ENCODE measurements at regions not wholly inside any gene's neighbourhood (a gene's known extent, or its start where the extent isn't known, plus 50 kb on each side); places are given as distances from the start of the nearest gene placed in this dataset.

DNA sequence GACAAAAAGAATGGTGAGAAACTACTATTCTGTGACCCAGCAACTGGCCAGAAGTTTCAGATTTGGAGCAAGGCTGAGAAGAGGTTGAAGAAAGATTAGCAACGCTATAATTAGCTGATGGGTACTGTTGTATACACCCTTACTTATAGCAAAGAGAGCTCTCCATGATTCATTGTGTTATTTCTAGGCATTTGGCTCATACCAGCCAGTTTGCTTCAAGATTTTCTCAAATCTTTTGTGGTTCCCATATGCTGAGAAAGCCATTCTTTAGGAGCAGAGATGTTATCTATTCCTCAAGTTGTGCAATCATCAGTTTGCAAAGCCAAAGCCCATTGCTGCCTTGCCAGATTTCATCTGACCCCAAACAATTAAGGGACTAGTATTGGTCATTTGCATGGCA, 179.4 kb downstream of the ETS1 start:
- H3K27me3 ChIP-seq (ENCODE audit: control insufficient read depth in 3 of 3, insufficient read depth in 3 of 3, low read length in 2 of 3) = no peaks in the 10 kb centered on the region
- no peak overlapping the region for H3K4me3 ChIP-seq
- no peak overlapping the region for H3K9ac ChIP-seq (ENCODE audit: insufficient read depth in 1 of 2, low read length in 2 of 2)
- DNase-seq (peak; percentile 55 to 91 (median 90)), ATAC-seq (ENCODE audit: insufficient read depth, low FRiP score) (no peak)
- peaks cover 0 to 50% (median 9%) of the 10 kb centered on the region in 5 donors for H3K4me1 ChIP-seq (ENCODE audit: control insufficient read depth in 5 of 5, insufficient read depth in 5 of 5, low read length in 5 of 5)
- no peaks in the 10 kb centered on the region for H3K9me3 ChIP-seq (ENCODE audit: control insufficient read depth in 4 of 4, insufficient read depth in 3 of 4, low read length in 3 of 4)
- H3K36me3 ChIP-seq (ENCODE audit: control insufficient read depth in 4 of 4, insufficient read depth in 4 of 4, low read length in 4 of 4) = no peaks in the 10 kb centered on the region
- no peak overlapping the region for H3K27ac ChIP-seq (ENCODE audit: low read depth in 1 of 2, low read length in 1 of 2)
- TF ChIP-seq, protein P1, sequence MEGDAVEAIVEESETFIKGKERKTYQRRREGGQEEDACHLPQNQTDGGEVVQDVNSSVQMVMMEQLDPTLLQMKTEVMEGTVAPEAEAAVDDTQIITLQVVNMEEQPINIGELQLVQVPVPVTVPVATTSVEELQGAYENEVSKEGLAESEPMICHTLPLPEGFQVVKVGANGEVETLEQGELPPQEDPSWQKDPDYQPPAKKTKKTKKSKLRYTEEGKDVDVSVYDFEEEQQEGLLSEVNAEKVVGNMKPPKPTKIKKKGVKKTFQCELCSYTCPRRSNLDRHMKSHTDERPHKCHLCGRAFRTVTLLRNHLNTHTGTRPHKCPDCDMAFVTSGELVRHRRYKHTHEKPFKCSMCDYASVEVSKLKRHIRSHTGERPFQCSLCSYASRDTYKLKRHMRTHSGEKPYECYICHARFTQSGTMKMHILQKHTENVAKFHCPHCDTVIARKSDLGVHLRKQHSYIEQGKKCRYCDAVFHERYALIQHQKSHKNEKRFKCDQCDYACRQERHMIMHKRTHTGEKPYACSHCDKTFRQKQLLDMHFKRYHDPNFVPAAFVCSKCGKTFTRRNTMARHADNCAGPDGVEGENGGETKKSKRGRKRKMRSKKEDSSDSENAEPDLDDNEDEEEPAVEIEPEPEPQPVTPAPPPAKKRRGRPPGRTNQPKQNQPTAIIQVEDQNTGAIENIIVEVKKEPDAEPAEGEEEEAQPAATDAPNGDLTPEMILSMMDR (IDR thresholded peaks at IDR 0.05; ENCODE audit: control extremely low read depth, extremely low read depth) = no peak
- WGBS, 2 donors = 84 to 85% methylated on average over 1 of the region's 1 CpG

DNA sequence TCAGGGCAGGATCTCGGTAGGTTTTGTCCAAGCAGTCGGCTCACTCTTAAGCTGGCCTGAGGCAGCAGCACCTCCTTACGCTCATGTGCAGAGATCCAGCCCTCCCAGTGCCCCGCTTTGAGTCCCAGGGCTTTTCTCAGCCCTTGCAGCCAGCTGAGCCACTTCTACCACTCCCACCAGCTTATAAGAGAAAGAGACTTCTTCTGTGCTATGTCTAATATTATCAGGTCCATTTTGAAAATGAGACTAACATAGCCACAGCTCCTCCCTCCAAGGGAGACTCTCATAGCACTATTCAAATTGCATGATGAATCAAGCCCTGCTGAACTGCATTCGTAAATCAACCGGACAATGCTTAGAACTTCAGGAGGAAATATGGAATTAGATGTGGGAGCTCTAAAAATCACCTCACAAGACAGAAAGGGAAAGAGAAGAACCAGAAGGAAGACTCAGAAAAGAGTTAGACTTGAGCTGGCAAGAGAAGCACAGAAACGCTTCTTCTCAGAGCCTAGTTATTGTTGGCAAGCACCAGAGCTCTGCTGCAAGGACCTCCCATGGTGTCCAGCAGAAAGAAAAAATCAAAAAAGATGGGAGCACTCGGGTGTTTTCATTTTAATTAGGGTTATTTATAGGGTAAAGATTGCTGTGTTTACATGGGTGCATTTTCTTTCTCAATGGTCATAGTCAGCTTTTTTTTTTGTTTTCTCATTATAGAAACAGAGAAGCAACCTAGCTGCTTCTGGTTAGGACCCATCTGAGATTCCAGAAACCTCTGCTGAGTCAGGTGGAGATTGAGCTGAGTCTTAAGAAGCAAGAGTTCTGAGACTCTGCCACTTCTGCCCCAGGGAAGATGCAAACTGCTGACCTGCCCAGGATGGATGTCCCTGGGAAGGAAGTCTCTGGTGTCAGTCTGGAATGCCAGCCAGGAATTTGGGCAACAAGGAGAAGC, 181.4 kb downstream of the ETS1 start:
- H3K4me3 ChIP-seq = no peak overlapping the region
- H3K27me3 ChIP-seq (ENCODE audit: control insufficient read depth in 3 of 3, insufficient read depth in 3 of 3, low read length in 2 of 3) = no peaks in the 10 kb centered on the region
- peaks cover 0 to 57% (median 9%) of the 10 kb centered on the region in 5 donors for H3K4me1 ChIP-seq (ENCODE audit: control insufficient read depth in 5 of 5, insufficient read depth in 5 of 5, low read length in 5 of 5)
- H3K9ac ChIP-seq (ENCODE audit: insufficient read depth in 1 of 2, low read length in 2 of 2) = no peak overlapping the region
- H3K36me3 ChIP-seq (ENCODE audit: control insufficient read depth in 4 of 4, insufficient read depth in 4 of 4, low read length in 4 of 4) = no peaks in the 10 kb centered on the region
- no peak for ATAC-seq (ENCODE audit: insufficient read depth, low FRiP score)
- H3K9me3 ChIP-seq (ENCODE audit: control insufficient read depth in 4 of 4, insufficient read depth in 3 of 4, low read length in 3 of 4) = no peaks in the 10 kb centered on the region
- WGBS, 2 donors = 74 to 84% methylated on average over 8 of the region's 8 CpGs
- TF ChIP-seq, protein P1 (IDR thresholded peaks at IDR 0.05; ENCODE audit: control extremely low read depth, extremely low read depth) = no peak
- no peak overlapping the region for H3K27ac ChIP-seq (ENCODE audit: low read depth in 1 of 2, low read length in 1 of 2)
- peak in 2 of 3 donors; percentile 76 to 81 for DNase-seq

DNA sequence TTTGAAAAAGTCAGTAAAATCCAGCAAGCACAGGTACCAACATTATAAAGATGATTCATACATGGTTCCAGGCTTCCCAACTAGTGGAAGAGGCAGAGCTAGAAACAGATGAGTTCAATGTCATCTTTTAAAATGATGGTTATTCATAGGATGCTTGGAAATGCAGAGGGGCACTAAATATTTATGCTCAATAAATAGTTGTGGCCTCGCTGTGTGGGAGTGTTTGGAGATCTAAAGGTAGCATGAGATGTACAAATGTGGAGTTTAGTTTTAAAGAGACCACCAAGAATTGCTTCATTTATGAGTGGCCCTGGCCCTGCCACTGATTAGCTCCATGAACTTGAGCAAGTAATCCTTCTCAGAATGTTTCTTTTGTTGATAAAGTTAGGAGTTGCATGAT, 182.2 kb downstream of the ETS1 start:
- no peak overlapping the region for H3K27ac ChIP-seq (ENCODE audit: low read depth in 1 of 2, low read length in 1 of 2)
- no peaks in the 10 kb centered on the region for H3K9me3 ChIP-seq (ENCODE audit: control insufficient read depth in 4 of 4, insufficient read depth in 3 of 4, low read length in 3 of 4)
- H3K4me1 ChIP-seq (ENCODE audit: control insufficient read depth in 5 of 5, insufficient read depth in 5 of 5, low read length in 5 of 5) = peaks cover 0 to 58% (median 9%) of the 10 kb centered on the region in 5 donors
- TF ChIP-seq, protein P1 (IDR thresholded peaks at IDR 0.05; ENCODE audit: control extremely low read depth, extremely low read depth) = no peak
- no peak overlapping the region for H3K4me3 ChIP-seq
- H3K27me3 ChIP-seq (ENCODE audit: control insufficient read depth in 3 of 3, insufficient read depth in 3 of 3, low read length in 2 of 3) = no peaks in the 10 kb centered on the region
- H3K9ac ChIP-seq (ENCODE audit: insufficient read depth in 1 of 2, low read length in 2 of 2) = no peak overlapping the region
- DNase-seq (no peak), ATAC-seq (ENCODE audit: insufficient read depth, low FRiP score) (no peak)
- no peaks in the 10 kb centered on the region for H3K36me3 ChIP-seq (ENCODE audit: control insufficient read depth in 4 of 4, insufficient read depth in 4 of 4, low read length in 4 of 4)
- WGBS, 2 donors = 92 to 94% methylated on average over 1 of the region's 1 CpG
